ENCODE measurements at regions not wholly inside any gene's neighbourhood (a gene's known extent, or its start where the extent isn't known, plus 50 kb on each side); places are given as distances from the start of the nearest gene placed in this dataset.
"Not testable (repeated sequence)": the region's sequence is repeated elsewhere in the genome, so short reads cannot be mapped to it uniquely, and the experiment has no call there.

DNA sequence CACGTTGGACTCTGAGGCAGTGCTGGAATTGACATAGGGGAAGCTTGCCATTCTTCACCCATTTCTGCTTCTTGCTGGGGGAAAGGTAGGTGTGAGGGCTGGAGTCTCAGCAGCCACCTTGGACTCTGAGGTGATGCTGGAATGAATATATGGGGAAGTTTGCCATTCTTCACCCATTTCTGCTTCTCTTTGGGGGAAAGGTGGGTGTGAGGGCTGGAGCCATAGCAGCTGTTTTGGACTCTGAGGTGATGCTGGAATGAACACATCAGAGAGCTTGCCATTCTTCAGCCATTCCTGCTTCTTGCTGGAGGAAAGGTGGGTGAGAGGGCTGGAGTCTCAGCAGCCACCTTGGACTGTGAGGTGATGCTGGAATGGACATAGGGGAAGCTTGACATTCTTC lies 115.1 kb downstream of the CRLF2 start:
- peaks cover 17% of the 10 kb centered on the region for H3K4me1 Mint-ChIP-seq
- peaks cover 26% of the 10 kb centered on the region for H3K27me3 Mint-ChIP-seq (ENCODE audit: low read depth)
- no peaks in the 10 kb centered on the region for H3K9me3 Mint-ChIP-seq
- no peak for DNase-seq (ENCODE audit: low read depth, low spot score)
- TF ChIP-seq, protein P1, sequence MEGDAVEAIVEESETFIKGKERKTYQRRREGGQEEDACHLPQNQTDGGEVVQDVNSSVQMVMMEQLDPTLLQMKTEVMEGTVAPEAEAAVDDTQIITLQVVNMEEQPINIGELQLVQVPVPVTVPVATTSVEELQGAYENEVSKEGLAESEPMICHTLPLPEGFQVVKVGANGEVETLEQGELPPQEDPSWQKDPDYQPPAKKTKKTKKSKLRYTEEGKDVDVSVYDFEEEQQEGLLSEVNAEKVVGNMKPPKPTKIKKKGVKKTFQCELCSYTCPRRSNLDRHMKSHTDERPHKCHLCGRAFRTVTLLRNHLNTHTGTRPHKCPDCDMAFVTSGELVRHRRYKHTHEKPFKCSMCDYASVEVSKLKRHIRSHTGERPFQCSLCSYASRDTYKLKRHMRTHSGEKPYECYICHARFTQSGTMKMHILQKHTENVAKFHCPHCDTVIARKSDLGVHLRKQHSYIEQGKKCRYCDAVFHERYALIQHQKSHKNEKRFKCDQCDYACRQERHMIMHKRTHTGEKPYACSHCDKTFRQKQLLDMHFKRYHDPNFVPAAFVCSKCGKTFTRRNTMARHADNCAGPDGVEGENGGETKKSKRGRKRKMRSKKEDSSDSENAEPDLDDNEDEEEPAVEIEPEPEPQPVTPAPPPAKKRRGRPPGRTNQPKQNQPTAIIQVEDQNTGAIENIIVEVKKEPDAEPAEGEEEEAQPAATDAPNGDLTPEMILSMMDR (conservative IDR thresholded peaks at IDR 0.05), result no peak
- no peak overlapping the region for H3K4me3 Mint-ChIP-seq
- no peaks in the 10 kb centered on the region for H3K36me3 Mint-ChIP-seq (ENCODE audit: low read depth)
- H3K27ac Mint-ChIP-seq (ENCODE audit: unreplicated experiment), result no peak overlapping the region

DNA sequence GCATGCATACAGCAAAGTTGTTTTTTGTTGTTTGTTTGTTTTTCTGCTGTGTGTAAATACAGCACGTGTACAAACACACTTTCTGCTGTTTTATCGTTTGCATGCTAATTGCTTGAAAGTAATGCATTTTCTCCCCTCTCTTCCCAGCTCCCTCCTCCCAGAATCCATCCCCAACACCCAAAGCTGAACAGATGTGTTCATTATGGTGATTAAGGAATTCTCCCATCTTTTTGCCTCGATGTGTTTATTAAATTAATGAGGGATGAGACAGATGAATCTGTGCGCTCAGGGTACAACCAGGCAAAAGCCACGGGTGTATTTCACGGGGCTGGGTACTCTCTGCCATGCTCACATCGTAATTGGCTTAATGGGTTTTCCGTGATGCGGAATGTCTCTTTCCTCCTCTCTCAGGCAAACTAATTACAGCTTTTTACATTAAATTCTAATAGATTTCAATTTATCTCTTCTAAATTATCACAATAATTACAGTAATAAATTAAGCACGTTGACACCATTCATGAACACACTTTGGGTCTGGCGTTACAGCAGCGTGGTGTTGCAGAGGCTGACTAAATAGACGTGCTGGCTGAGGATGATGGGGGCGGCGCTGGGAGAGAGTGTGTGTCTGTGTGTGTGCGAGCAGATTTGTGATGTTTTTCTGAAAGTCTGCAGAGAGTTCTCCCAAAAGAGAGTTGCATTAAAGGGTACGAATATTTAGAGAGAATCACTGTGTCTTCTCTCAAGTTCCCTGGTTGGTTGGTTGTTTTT lies 117.7 kb downstream of the CRLF2 start:
- no peaks in the 10 kb centered on the region for H3K36me3 Mint-ChIP-seq (ENCODE audit: low read depth)
- no peak overlapping the region for H3K4me3 Mint-ChIP-seq
- H3K9me3 Mint-ChIP-seq, result no peaks in the 10 kb centered on the region
- H3K4me1 Mint-ChIP-seq, result peaks cover 17% of the 10 kb centered on the region
- TF ChIP-seq, protein P1 (conservative IDR thresholded peaks at IDR 0.05), result no peak
- no peak for DNase-seq (ENCODE audit: low read depth, low spot score)
- no peak overlapping the region for H3K27ac Mint-ChIP-seq (ENCODE audit: unreplicated experiment)
- peaks cover 22% of the 10 kb centered on the region for H3K27me3 Mint-ChIP-seq (ENCODE audit: low read depth)

DNA sequence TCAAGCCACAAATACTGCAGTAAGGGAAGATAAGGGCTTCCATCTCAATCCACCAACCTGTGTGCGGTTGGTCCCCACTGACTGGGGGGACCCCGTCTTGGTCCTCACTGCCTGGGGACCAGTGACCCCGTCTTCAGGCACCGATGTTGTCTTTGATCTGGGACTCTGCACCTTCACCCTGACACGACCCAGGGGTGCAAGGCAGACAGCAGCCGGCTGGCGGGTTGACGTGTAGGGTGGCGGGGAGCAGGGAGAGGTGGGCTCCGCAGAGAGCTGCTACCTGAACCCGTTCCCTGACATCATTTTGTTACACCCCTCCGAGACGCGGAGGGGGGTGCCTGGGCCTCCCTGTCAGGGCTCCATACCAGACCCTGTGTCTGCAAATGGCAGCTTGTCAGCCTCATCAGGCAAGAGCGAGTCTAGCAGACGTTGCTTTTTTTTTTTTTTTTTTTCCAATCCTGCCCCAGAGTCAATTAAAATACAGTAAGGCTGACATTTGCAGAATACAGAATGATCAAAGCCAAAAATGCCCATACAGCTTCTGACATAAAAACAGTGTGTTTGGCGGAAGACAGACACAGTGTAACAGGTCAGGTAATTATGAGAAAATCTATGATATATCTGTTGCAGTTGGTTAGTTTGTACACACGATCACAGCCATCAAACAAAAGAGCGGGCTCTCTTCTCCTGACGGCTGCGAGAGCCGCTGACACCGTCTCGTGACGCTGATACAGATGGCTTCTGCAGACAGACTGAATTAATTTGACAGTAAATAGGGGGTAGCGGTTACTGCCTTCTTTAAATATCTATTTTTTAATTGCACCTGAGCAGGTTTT lies 118.6 kb downstream of the CRLF2 start:
- TF ChIP-seq, protein P1 (conservative IDR thresholded peaks at IDR 0.05), result no peak
- no peaks in the 10 kb centered on the region for H3K36me3 Mint-ChIP-seq (ENCODE audit: low read depth)
- no peak overlapping the region for H3K4me3 Mint-ChIP-seq
- H3K4me1 Mint-ChIP-seq, result peaks cover 17% of the 10 kb centered on the region
- H3K9me3 Mint-ChIP-seq, result no peaks in the 10 kb centered on the region
- no peak overlapping the region for H3K27ac Mint-ChIP-seq (ENCODE audit: unreplicated experiment)
- no peak for DNase-seq (ENCODE audit: low read depth, low spot score)
- H3K27me3 Mint-ChIP-seq (ENCODE audit: low read depth), result peaks cover 13% of the 10 kb centered on the region

DNA sequence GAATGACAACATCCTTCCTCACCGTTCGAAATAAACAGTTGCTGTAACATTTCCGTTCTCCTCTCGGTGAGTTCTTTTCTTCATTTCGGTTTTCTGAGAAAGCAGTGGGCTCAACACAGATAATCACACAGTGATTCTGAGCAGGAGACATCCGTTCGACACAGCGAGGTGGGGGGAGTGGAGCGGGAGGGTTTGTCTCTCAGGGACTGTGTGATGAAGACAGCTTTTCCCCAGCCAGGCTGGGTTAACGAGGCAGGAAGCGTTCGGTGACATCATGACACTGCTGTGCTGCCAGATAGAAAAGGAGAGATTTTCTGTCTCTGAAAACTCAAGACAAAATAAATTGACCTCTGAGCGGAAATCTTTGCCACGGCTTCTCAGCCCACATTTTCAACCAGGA lies 119.3 kb downstream of the CRLF2 start:
- Mint-ChIP-seq H3K4me1 (peaks cover 17% of the 10 kb centered on the region), H3K27ac (ENCODE audit: unreplicated experiment) (no peak overlapping the region), H3K4me3 (no peak overlapping the region), H3K27me3 (ENCODE audit: low read depth) (peaks cover 12% of the 10 kb centered on the region), H3K36me3 (ENCODE audit: low read depth) (no peaks in the 10 kb centered on the region), H3K9me3 (no peaks in the 10 kb centered on the region)
- DNase-seq (ENCODE audit: low read depth, low spot score), result no peak
- TF ChIP-seq, protein P1 (conservative IDR thresholded peaks at IDR 0.05), result no peak

DNA sequence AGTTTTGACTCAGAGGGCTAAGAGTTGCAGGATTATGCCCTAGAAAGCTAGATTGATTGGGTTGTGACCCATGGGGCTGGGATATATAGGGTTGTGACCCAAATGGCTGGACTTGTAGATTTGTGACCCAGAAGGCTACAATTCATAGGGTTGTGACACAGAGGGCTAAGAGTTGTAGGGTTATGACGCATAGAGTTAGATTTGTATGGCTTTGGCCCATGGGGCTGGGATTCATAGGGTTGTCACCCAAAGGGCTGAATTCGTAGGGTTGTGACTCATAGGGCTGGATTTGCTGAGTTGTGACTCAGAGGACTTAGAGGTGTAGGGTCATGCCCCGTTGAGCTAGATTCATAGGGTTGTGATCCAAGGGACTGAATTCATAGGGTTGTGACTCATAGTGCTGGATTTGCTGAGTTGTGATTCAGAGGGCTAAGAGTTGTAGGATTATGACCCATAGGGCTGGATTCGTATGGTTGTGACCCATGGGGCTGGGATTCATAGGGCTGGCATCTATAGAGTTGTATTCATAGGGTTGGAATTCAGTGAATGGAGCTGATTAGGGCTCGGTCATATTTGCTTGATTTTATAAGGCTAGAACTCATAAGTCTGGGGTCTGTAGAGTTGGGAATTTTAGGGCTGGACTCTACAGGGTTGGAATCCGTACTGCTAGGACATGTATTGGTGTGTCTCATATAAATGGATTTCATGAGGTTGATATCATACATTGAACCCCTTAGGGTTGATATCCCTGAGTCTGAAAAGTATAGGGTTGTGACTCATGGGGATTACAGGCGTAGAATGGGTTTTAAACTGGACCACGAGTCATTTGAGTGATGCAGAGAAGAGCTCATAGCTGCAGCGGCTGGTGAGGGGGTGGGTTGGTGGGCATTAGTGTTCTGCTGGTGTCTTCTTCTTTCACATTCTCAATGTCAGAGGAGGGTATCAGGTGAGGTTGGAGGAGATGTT lies 125.7 kb downstream of the CRLF2 start:
- H3K9me3 Mint-ChIP-seq, result peaks cover 23% of the 10 kb centered on the region
- DNase-seq (ENCODE audit: low read depth, low spot score), result no peak
- H3K27ac Mint-ChIP-seq (ENCODE audit: unreplicated experiment), result no peak overlapping the region
- H3K4me3 Mint-ChIP-seq, result no peak overlapping the region
- peaks cover 10% of the 10 kb centered on the region for H3K36me3 Mint-ChIP-seq (ENCODE audit: low read depth)
- no peaks in the 10 kb centered on the region for H3K4me1 Mint-ChIP-seq
- TF ChIP-seq, protein P1 (conservative IDR thresholded peaks at IDR 0.05), result no peak
- peaks cover 17% of the 10 kb centered on the region for H3K27me3 Mint-ChIP-seq (ENCODE audit: low read depth)

DNA sequence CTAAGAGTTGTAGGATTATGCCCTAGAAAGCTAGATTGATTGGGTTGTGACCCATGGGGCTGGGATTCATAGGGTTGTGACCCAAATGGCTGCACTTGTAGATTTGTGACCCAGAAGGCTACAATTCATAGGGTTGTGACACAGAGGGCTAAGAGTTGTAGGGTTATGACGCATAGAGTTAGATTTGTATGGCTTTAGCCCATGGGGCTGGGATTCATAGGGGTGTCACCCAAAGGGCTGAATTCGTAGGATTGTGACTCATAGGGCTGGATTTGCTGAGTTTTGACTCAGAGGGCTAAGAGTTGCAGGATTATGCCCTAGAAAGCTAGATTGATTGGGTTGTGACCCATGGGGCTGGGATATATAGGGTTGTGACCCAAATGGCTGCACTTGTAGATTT lies 126.6 kb downstream of the CRLF2 start:
- not testable (repeated sequence) for H3K4me1 Mint-ChIP-seq
- H3K36me3 Mint-ChIP-seq (ENCODE audit: low read depth), result peaks cover 10% of the 10 kb centered on the region
- peaks cover 23% of the 10 kb centered on the region for H3K9me3 Mint-ChIP-seq

More for the DNA sequence above, 126.6 kb downstream of the CRLF2 start:
- H3K4me3 Mint-ChIP-seq; DNase-seq (ENCODE audit: low read depth, low spot score); H3K27ac Mint-ChIP-seq (ENCODE audit: unreplicated experiment): not testable (repeated sequence)
- peaks cover 19% of the 10 kb centered on the region for H3K27me3 Mint-ChIP-seq (ENCODE audit: low read depth)
